Urinary bladder (tissue), 3 donors: ENCODE measurements at regions not wholly inside any gene's neighbourhood (a gene's known extent, or its start where the extent isn't known, plus 50 kb on each side); places are given as distances from the start of the nearest gene placed in this dataset.

Experiments used
- DNase-seq: peaks from one replicate; pipeline ENCODE4 v3.0.0-alpha.2; 2015; ENCODE audit errors: extremely low spot score
- H3K27ac ChIP-seq: one replicate; pipeline ENCODE4 v1.5.1; 2013; ENCODE audit warnings: low read depth, mild to moderate bottlenecking, moderate library complexity
- H3K36me3 ChIP-seq: one replicate; pipeline ENCODE4 v1.6.1; 2013; ENCODE audit warnings: mild to moderate bottlenecking, moderate library complexity; ENCODE audit not compliant: insufficient read depth
- H3K4me1 ChIP-seq: one replicate; pipeline ENCODE4 v1.6.1; 2013; ENCODE audit warnings: mild to moderate bottlenecking, moderate library complexity; ENCODE audit not compliant: insufficient read depth
- H3K4me3 ChIP-seq: one replicate; pipeline ENCODE4 v1.5.1; 2013; ENCODE audit warnings: low read depth, low read length
- WGBS: extraction: QIAGEN DNeasy Blood & Tissue Kit; methylation state at CpG from one replicate; pipeline ENCODE4 v1.1.7; 2013; 5-methylcytosine and 5-hydroxymethylcytosine counted together
- donor health status: healthy with polysubstance abuse.
- donor health status: healthy.

GRCh38 chr10:32160864-32161263 is 104.6 kb upstream of the KIF5B start:
- no peak for DNase-seq
- H3K27ac ChIP-seq: no peak overlapping the region
- WGBS: 80% methylated on average over 2 of the region's 2 CpGs
- no peaks in the 10 kb centered on the region for H3K4me1 ChIP-seq
- H3K36me3 ChIP-seq: no peaks in the 10 kb centered on the region
- no peak overlapping the region for H3K4me3 ChIP-seq

GRCh38 chr10:32159264-32159663 is 103.0 kb upstream of the KIF5B start:
- no peak overlapping the region for H3K27ac ChIP-seq
- no peak for DNase-seq
- H3K4me3 ChIP-seq: no peak overlapping the region
- no peaks in the 10 kb centered on the region for H3K36me3 ChIP-seq
- 93% methylated on average over 7 of the region's 7 CpGs for WGBS
- no peaks in the 10 kb centered on the region for H3K4me1 ChIP-seq

GRCh38 chr10:32156031-32156495 is 99.8 kb upstream of the KIF5B start:
- 71% methylated on average over 4 of the region's 4 CpGs for WGBS

GRCh38 chr10:32155075-32155516 is 98.9 kb upstream of the KIF5B start:
- no peaks in the 10 kb centered on the region for H3K36me3 ChIP-seq
- no peak overlapping the region for H3K4me3 ChIP-seq

More at GRCh38 chr10:32156031-32156495, 99.8 kb upstream of the KIF5B start:
- Histone ChIP-seq H3K4me1 (no peaks in the 10 kb centered on the region), H3K27ac (no peak overlapping the region), H3K36me3 (no peaks in the 10 kb centered on the region), H3K4me3 (no peak overlapping the region)
- no peak for DNase-seq

GRCh38 chr10:32153931-32154330 is 97.7 kb upstream of the KIF5B start:
- no peak for DNase-seq
- H3K4me1 ChIP-seq: no peaks in the 10 kb centered on the region
- H3K36me3 ChIP-seq: no peaks in the 10 kb centered on the region
- WGBS: 100% methylated on average over 1 of the region's 1 CpG
- no peak overlapping the region for H3K4me3 ChIP-seq
- no peak overlapping the region for H3K27ac ChIP-seq

More at GRCh38 chr10:32155075-32155516, 98.9 kb upstream of the KIF5B start:
- no peak for DNase-seq
- 45% methylated on average over 2 of the region's 2 CpGs for WGBS
- Histone ChIP-seq H3K4me1 (no peaks in the 10 kb centered on the region), H3K27ac (no peak overlapping the region)

GRCh38 chr10:32153252-32153651 is 97.0 kb upstream of the KIF5B start:
- WGBS: 84% methylated on average over 4 of the region's 4 CpGs
- no peak for DNase-seq
- Histone ChIP-seq H3K4me3 (no peak overlapping the region), H3K4me1 (no peaks in the 10 kb centered on the region), H3K27ac (no peak overlapping the region), H3K36me3 (no peaks in the 10 kb centered on the region)

- no peak for DNase-seq
- WGBS: 94% methylated on average over 2 of the region's 2 CpGs
- no peak overlapping the region for H3K4me3 ChIP-seq
- no peaks in the 10 kb centered on the region for H3K36me3 ChIP-seq
- no peak overlapping the region for H3K27ac ChIP-seq
- H3K4me1 ChIP-seq: no peaks in the 10 kb centered on the region
Measured at GRCh38 chr10:32151871-32152270, 95.6 kb upstream of the KIF5B start.

GRCh38 chr10:32150532-32151101 is 94.4 kb upstream of the KIF5B start:
- no peak overlapping the region for H3K4me3 ChIP-seq

GRCh38 chr10:32149252-32149955 is 93.2 kb upstream of the KIF5B start:
- no peaks in the 10 kb centered on the region for H3K36me3 ChIP-seq
- no peak overlapping the region for H3K4me3 ChIP-seq
- peak; percentile 29 for DNase-seq

More at GRCh38 chr10:32150532-32151101, 94.4 kb upstream of the KIF5B start:
- no peaks in the 10 kb centered on the region for H3K4me1 ChIP-seq
- H3K36me3 ChIP-seq: no peaks in the 10 kb centered on the region
- 81% methylated on average over 8 of the region's 8 CpGs for WGBS
- no peak overlapping the region for H3K27ac ChIP-seq
- DNase-seq: no peak

GRCh38 chr10:32148864-32149251 is 92.6 kb upstream of the KIF5B start:
- H3K27ac ChIP-seq: no peak overlapping the region
- no peak overlapping the region for H3K4me3 ChIP-seq
- no peaks in the 10 kb centered on the region for H3K36me3 ChIP-seq
- DNase-seq: no peak
- 62% methylated on average over 4 of the region's 4 CpGs for WGBS
- no peaks in the 10 kb centered on the region for H3K4me1 ChIP-seq

More at GRCh38 chr10:32149252-32149955, 93.2 kb upstream of the KIF5B start:
- no peaks in the 10 kb centered on the region for H3K4me1 ChIP-seq
- 21% methylated on average over 8 of the region's 8 CpGs for WGBS
- H3K27ac ChIP-seq: no peak overlapping the region

- Histone ChIP-seq H3K4me1 (no peaks in the 10 kb centered on the region), H3K27ac (no peak overlapping the region), H3K36me3 (no peaks in the 10 kb centered on the region), H3K4me3 (no peak overlapping the region)
- DNase-seq: no peak
- 97% methylated on average over 1 of the region's 1 CpG for WGBS
Measured at GRCh38 chr10:32147730-32148129, 91.5 kb upstream of the KIF5B start.

- DNase-seq: no peak
- Histone ChIP-seq H3K4me3 (no peak overlapping the region), H3K27ac (no peak overlapping the region), H3K4me1 (peaks cover 1% of the 10 kb centered on the region), H3K36me3 (no peaks in the 10 kb centered on the region)
- 90% methylated on average over 4 of the region's 4 CpGs for WGBS
Measured at GRCh38 chr10:32146166-32146565, 89.9 kb upstream of the KIF5B start.

- WGBS: 83% methylated on average over 10 of the region's 10 CpGs
- Histone ChIP-seq H3K36me3 (no peaks in the 10 kb centered on the region), H3K27ac (no peak overlapping the region), H3K4me1 (peaks cover 1% of the 10 kb centered on the region), H3K4me3 (no peak overlapping the region)
- no peak for DNase-seq
Measured at GRCh38 chr10:32144817-32145688, 88.8 kb upstream of the KIF5B start.
